GM12878 (cell line): ENCODE measurements at regions not wholly inside any gene's neighbourhood (a gene's known extent, or its start where the extent isn't known, plus 50 kb on each side); places are given as distances from the start of the nearest gene placed in this dataset.
A peak's percentile ranks its signal among the peaks of the same experiment; 100 is the strongest.

Experiments used
- ATAC-seq: fragments of 200-7000 bp; cut with Tn5 transposase; 3 replicates; pipeline ENCODE4 v1.9.1; 2020; ENCODE audit warnings: mild to moderate bottlenecking, moderate library complexity
- BruUV-seq: library from RNA; stranded (reverse); fragments of 400-500 nt; replicated peaks from 2 replicates; lab custom pipeline; 2021; lab: Mats Ljungman, UMichigan
- CTCF ChIA-PET: fragments of 300-600 bp; sonication (Branson Sonifier 250); formaldehyde crosslinking; extraction: SDS; loops from one replicate; lab custom pipeline; 2021; ENCODE audit warnings: inconsistent platforms; lab: Yijun Ruan, JAX
- POLR2A ChIA-PET: fragments of 350-600 bp; formaldehyde crosslinking; extraction: SDS; loops from one replicate; lab custom pipeline; 2021; ENCODE audit warnings: inconsistent platforms; lab: Charles Lee
- RAD21 ChIA-PET: fragments of 300-600 bp; sonication (Branson Sonifier 250); formaldehyde crosslinking; loops from one replicate; lab custom pipeline; 2023; ENCODE audit warnings: antibody characterized with exemption; ENCODE audit not compliant: unreplicated experiment; lab: Charles Lee
- SMC1A ChIA-PET: fragments of 300-600 bp; sonication (Branson Sonifier 250); formaldehyde crosslinking; loops from one replicate; lab custom pipeline; 2023; ENCODE audit not compliant: unreplicated experiment, uncharacterized antibody; lab: Charles Lee
- DNase-seq: peaks from one replicate; pipeline ENCODE4 v3.0.0-alpha.2; 2011; ENCODE audit warnings: low read depth, low spot score
- FAIRE-seq: peaks from 3 replicates; lab custom pipeline; 2011; peaks lifted over from hg19 to GRCh38; lab: Jason Lieb, UNC
- H2AFZ ChIP-seq: 2 replicates; pipeline ENCODE4 v1.6.0; 2011; ENCODE audit warnings: low read depth, low read length, control low read depth; ENCODE audit not compliant: control insufficient read depth
- H3K27ac ChIP-seq: 2 replicates; pipeline ENCODE4 v1.5.1; 2011; ENCODE audit warnings: control low read depth; ENCODE audit not compliant: control insufficient read depth, insufficient read depth
- H3K27me3 ChIP-seq, 2 experiments: replicated peaks in 1 of 2; 2 replicates each; pipeline versions ENCODE4 v1.6.0 to v1.6.1; 2011; ENCODE audit warnings: low read length in 1 of 2; ENCODE audit not compliant: control insufficient read depth in 2 of 2, insufficient read depth in 2 of 2
- H3K36me3 ChIP-seq, 2 experiments: 2 replicates each; pipeline ENCODE4 v1.5.1; 2011; ENCODE audit warnings: low read length in 1 of 2; ENCODE audit not compliant: control insufficient read depth in 2 of 2, insufficient read depth in 2 of 2
- H3K4me1 ChIP-seq: 2 replicates; pipeline ENCODE4 v1.6.1; 2011; ENCODE audit warnings: mild to moderate bottlenecking, low read length, moderate library complexity, mixed read lengths; ENCODE audit not compliant: control insufficient read depth, insufficient read depth
- H3K4me2 ChIP-seq: 2 replicates; pipeline ENCODE4 v1.6.0; 2011; ENCODE audit warnings: control low read depth; ENCODE audit not compliant: control insufficient read depth, insufficient read depth
- H3K4me3 ChIP-seq: fragments of 200-600 bp; sonication (generic); 2 replicates; pipeline ENCODE4 v1.5.1; 2016
- H3K79me2 ChIP-seq: 2 replicates; pipeline ENCODE4 v1.6.0; 2011; ENCODE audit warnings: low read length; ENCODE audit not compliant: control insufficient read depth, insufficient read depth
- H3K9ac ChIP-seq: 2 replicates; pipeline ENCODE4 v1.8.0; 2011; ENCODE audit warnings: low read length, control low read depth, mixed read lengths; ENCODE audit not compliant: control insufficient read depth, insufficient read depth
- H3K9me3 ChIP-seq: replicated peaks from 3 replicates; pipeline ENCODE4 v1.5.1; 2011; ENCODE audit warnings: mild to moderate bottlenecking, low read length; ENCODE audit not compliant: control insufficient read depth, insufficient read depth
- H4K20me1 ChIP-seq: 2 replicates; pipeline ENCODE4 v1.6.0; 2011; ENCODE audit not compliant: control insufficient read depth, insufficient read depth
- CREM ChIP-seq: IDR thresholded peaks from 2 replicates; pipeline ENCODE4 v1.6.1; 2014; ENCODE audit warnings: antibody characterized with exemption, low read depth
- EGR1 ChIP-seq, 2 experiments: IDR thresholded peaks; 1 replicate in 1 of 2; 2 replicates in 1 of 2; pipeline ENCODE4 v1.6.1; 2011 to 2012; ENCODE audit warnings: low read depth in 2 of 2, low read length in 2 of 2, borderline replicate concordance in 1 of 2, mild to moderate bottlenecking in 1 of 2, moderate library complexity in 1 of 2
- ETV6 ChIP-seq, 2 experiments: fragments of 450-650 bp in 1 of 2; IDR thresholded peaks in 1 of 2; conservative IDR thresholded peaks in 1 of 2; 2 replicates each; pipeline ENCODE4 v1.6.1; 2014; ENCODE audit warnings: antibody characterized with exemption in 1 of 2, borderline replicate concordance in 1 of 2, low read depth in 1 of 2, mild to moderate bottlenecking in 1 of 2, moderate library complexity in 1 of 2
- JUNB ChIP-seq: IDR thresholded peaks from 2 replicates; pipeline ENCODE4 v1.6.1; 2016; ENCODE audit warnings: antibody characterized with exemption, mild to moderate bottlenecking
- JUND ChIP-seq: IDR thresholded peaks from 2 replicates; pipeline ENCODE4 v1.6.1; 2012; ENCODE audit warnings: low read depth, mild to moderate bottlenecking, low read length, improper control_type of control experiment, moderate library complexity
- MEF2A ChIP-seq: IDR thresholded peaks from 2 replicates; pipeline ENCODE4 v1.6.1; 2011; ENCODE audit warnings: low read depth, mild to moderate bottlenecking, low read length, moderate library complexity; ENCODE audit not compliant: insufficient read depth
- NBN ChIP-seq: fragments of 450-650 bp; IDR thresholded peaks from 2 replicates; pipeline ENCODE4 v1.6.1; 2016
- PML ChIP-seq: IDR thresholded peaks from 2 replicates; pipeline ENCODE4 v1.6.1; 2012; ENCODE audit warnings: low read length, inconsistent platforms
- POLR2A ChIP-seq: IDR thresholded peaks from 2 replicates; pipeline ENCODE4 v1.6.1; 2011; ENCODE audit warnings: low read depth, mild to moderate bottlenecking, low read length
- POLR2AphosphoS2 ChIP-seq: IDR thresholded peaks from 2 replicates; pipeline ENCODE4 v1.6.1; 2011; ENCODE audit warnings: low read depth, mild to moderate bottlenecking, low read length, improper control_type of control experiment, moderate library complexity
- POLR2AphosphoS5 ChIP-seq: IDR thresholded peaks from 2 replicates; pipeline ENCODE4 v1.6.1; 2011; ENCODE audit warnings: mild to moderate bottlenecking, low read length, inconsistent platforms
- RB1 ChIP-seq: fragments of 450-650 bp; formaldehyde crosslinking; IDR thresholded peaks from 2 replicates; pipeline ENCODE4 v1.6.1; 2017; ENCODE audit warnings: mild to moderate bottlenecking, borderline replicate concordance
- RELA ChIP-seq: fragments of 450-650 bp; IDR thresholded peaks from 2 replicates; pipeline ENCODE4 v1.8.0; 2014; ENCODE audit warnings: borderline replicate concordance; ENCODE audit not compliant: partially characterized antibody
- REST ChIP-seq: IDR thresholded peaks from 2 replicates; pipeline ENCODE4 v1.6.1; 2012; ENCODE audit warnings: mild to moderate bottlenecking, low read depth, low read length
- SREBF2 ChIP-seq: IDR thresholded peaks from 2 replicates; pipeline ENCODE4 v1.6.1; 2012; ENCODE audit warnings: mild to moderate bottlenecking, low read length
- WGBS: methylation state at CpG from one replicate; pipeline ENCODE4 v1.1.6; 2016; ENCODE audit warnings: low lambda C conversion rate; ENCODE audit not compliant: insufficient replicate concordance, insufficient coverage; ENCODE audit errors: missing lambda C conversion rate; 5-methylcytosine and 5-hydroxymethylcytosine counted together
- in situ Hi-C: fragments of 300-500 bp; cut with MboI; formaldehyde crosslinking; loops from 9 replicates; pipeline ENCODE4 v1.14.3; 2018; ENCODE audit warnings: mixed read lengths
- intact Hi-C: fragments of 100-400 bp; cut with micrococcal nuclease; formaldehyde crosslinking; loops from one replicate; pipeline ENCODE4 v1.14.2; 2022; ENCODE audit not compliant: unreplicated experiment
- TF ChIP-seq, protein P1 (sequence below), 3 experiments: IDR thresholded peaks in 2 of 3; conservative IDR thresholded peaks in 1 of 3; 2 replicates each; pipeline ENCODE4 v1.5.1; 2011; ENCODE audit warnings: low read depth in 3 of 3, low read length in 3 of 3, mild to moderate bottlenecking in 3 of 3, control low read depth in 2 of 3, moderate library complexity in 2 of 3, inconsistent platforms in 1 of 3, mixed read lengths in 1 of 3; ENCODE audit not compliant: control insufficient read depth in 2 of 3, insufficient read depth in 1 of 3; ENCODE audit errors: extremely low read depth in 1 of 3

GRCh38 chr14:50002926-50003212 is 110.0 kb downstream of the ARF6 start (continued):
- no peak; the same call in 1 of the 2 replicates for TF ChIP-seq POLR2AphosphoS5

GRCh38 chr14:50003213-50004021 is 110.5 kb downstream of the ARF6 start:
- Histone ChIP-seq H3K4me1 (peaks cover 43% of the 10 kb centered on the region), H3K9ac (peak overlapping the region; percentile 93), H3K4me2 (peak overlapping the region; percentile 92), H2AFZ (peak overlapping the region; percentile 25), H3K27ac (peak overlapping the region; percentile 99), H3K4me3 (peak overlapping the region; percentile 61), H3K27me3 (no peaks in the 10 kb centered on the region), H3K9me3 (no peaks in the 10 kb centered on the region), H4K20me1 (no peaks in the 10 kb centered on the region), H3K79me2 (peaks cover 12% of the 10 kb centered on the region), H3K36me3 (no peaks in the 10 kb centered on the region)
- no peak for FAIRE-seq
- in situ Hi-C loops (no loop called here), intact Hi-C loops (loop anchor here (1.0 to 5.0 kb wide), 6 partner anchors 35 to 141 kb away; no protein-coding TSS in a partner anchor)
- BruUV-seq, result TSS peak; percentile 56
- ChIA-PET RAD21 (interaction anchor here (0.7 to 6.7 kb wide), 29 partner anchors 9 to 152 kb away, joined by 3 to 107 read pairs (median 5); partner anchors contain the start of gene ARF6), CTCF (interaction anchor here (0.7 to 8.7 kb wide), 21 partner anchors 11 to 150 kb away, joined by 3 to 82 read pairs (median 4); partner anchors contain the start of gene ARF6), POLR2A (interaction anchor here (0.6 to 9.3 kb wide), 17 partner anchors 12 to 525 kb away, joined by 3 to 119 read pairs (median 8); no protein-coding TSS in a partner anchor), SMC1A (interaction anchor here (0.7 to 7.5 kb wide), 20 partner anchors 11 to 137 kb away, joined by 3 to 133 read pairs (median 8); no protein-coding TSS in a partner anchor)
- peak; percentile 60 for DNase-seq
- peak; percentile 52 for ATAC-seq
- WGBS, result 2% methylated on average over 39 of the region's 54 CpGs
- peak; percentile 24 for TF ChIP-seq RELA
- TF ChIP-seq POLR2AphosphoS5, result peak; percentile 84
- TF ChIP-seq REST, result 0 out of 2 replicates have a peak, but pooled peaks have one; percentile 7
- TF ChIP-seq POLR2AphosphoS2, result peak; percentile 38; the same call in 1 of the 2 replicates
- TF ChIP-seq EGR1 (IDR thresholded peaks at IDR 0.05; ENCODE audit: borderline replicate concordance in 1 of 2, low read depth in 2 of 2, low read length in 2 of 2), result peak; percentile 66 to 99
- peak in 1 of 2 experiments; percentile 68; a peak in 1 of 4 replicates for TF ChIP-seq ETV6 (conservative IDR thresholded peaks at IDR 0.05 in 1 of 2, IDR thresholded peaks at IDR 0.05 in 1 of 2; ENCODE audit: borderline replicate concordance in 1 of 2, low read depth in 1 of 2)
- TF ChIP-seq RB1, result peak; percentile 92
- peak; percentile 31; the same call in 1 of the 2 replicates for TF ChIP-seq CREM
- peak; percentile 22; the same call in 1 of the 2 replicates for TF ChIP-seq MEF2A
- 0 out of 2 replicates have a peak, but pooled peaks have one; percentile 20 for TF ChIP-seq JUND
- TF ChIP-seq JUNB, result no peak
- TF ChIP-seq SREBF2, result no peak
- TF ChIP-seq PML, result peak; percentile 80
- TF ChIP-seq NBN, result peak; percentile 70; the same call in 1 of the 2 replicates
- TF ChIP-seq, protein P1, sequence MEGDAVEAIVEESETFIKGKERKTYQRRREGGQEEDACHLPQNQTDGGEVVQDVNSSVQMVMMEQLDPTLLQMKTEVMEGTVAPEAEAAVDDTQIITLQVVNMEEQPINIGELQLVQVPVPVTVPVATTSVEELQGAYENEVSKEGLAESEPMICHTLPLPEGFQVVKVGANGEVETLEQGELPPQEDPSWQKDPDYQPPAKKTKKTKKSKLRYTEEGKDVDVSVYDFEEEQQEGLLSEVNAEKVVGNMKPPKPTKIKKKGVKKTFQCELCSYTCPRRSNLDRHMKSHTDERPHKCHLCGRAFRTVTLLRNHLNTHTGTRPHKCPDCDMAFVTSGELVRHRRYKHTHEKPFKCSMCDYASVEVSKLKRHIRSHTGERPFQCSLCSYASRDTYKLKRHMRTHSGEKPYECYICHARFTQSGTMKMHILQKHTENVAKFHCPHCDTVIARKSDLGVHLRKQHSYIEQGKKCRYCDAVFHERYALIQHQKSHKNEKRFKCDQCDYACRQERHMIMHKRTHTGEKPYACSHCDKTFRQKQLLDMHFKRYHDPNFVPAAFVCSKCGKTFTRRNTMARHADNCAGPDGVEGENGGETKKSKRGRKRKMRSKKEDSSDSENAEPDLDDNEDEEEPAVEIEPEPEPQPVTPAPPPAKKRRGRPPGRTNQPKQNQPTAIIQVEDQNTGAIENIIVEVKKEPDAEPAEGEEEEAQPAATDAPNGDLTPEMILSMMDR (IDR thresholded peaks at IDR 0.05 in 2 of 3, conservative IDR thresholded peaks at IDR 0.05 in 1 of 3; ENCODE audit: control insufficient read depth in 2 of 3, extremely low read depth in 1 of 3, insufficient read depth in 1 of 3, low read depth in 3 of 3, low read length in 3 of 3), result peak; percentile 11 to 30 (median 19); a peak in 3 of 6 replicates
- peak; percentile 85 for TF ChIP-seq POLR2A
